ENCODE measurements at regions not wholly inside any gene's neighbourhood (a gene's known extent, or its start where the extent isn't known, plus 50 kb on each side); places are given as distances from the start of the nearest gene placed in this dataset.
"Not testable (repeated sequence)": the region's sequence is repeated elsewhere in the genome, so short reads cannot be mapped to it uniquely, and the experiment has no call there.

GRCh38 chr11:41519696-41520095 lies 60.2 kb upstream of the LRRC4C start:
- DNase-seq (ENCODE audit: low spot score): no peak

GRCh38 chr11:41522391-41522790 lies 62.9 kb upstream of the LRRC4C start:
- no peak for DNase-seq (ENCODE audit: low spot score)

- no peak for DNase-seq (ENCODE audit: low spot score)
Measured at GRCh38 chr11:41522899-41523672, 63.6 kb upstream of the LRRC4C start.

GRCh38 chr11:41527530-41527929 lies 68.1 kb upstream of the LRRC4C start:
- DNase-seq (ENCODE audit: low spot score): no peak

- DNase-seq (ENCODE audit: low spot score): no peak
Measured at GRCh38 chr11:41532413-41532812, 73.0 kb upstream of the LRRC4C start.

- DNase-seq (ENCODE audit: low spot score): no peak
Measured at GRCh38 chr11:41533761-41534160, 74.3 kb upstream of the LRRC4C start.

- DNase-seq (ENCODE audit: low spot score): no peak
Measured at GRCh38 chr11:41534391-41534790, 74.9 kb upstream of the LRRC4C start.

GRCh38 chr11:41534861-41535260 lies 75.4 kb upstream of the LRRC4C start:
- DNase-seq (ENCODE audit: low spot score): no peak

GRCh38 chr11:41536021-41536568 lies 76.6 kb upstream of the LRRC4C start:
- no peak for DNase-seq (ENCODE audit: low spot score)

GRCh38 chr11:41544902-41545301 lies 85.5 kb upstream of the LRRC4C start:
- DNase-seq (ENCODE audit: low spot score): not testable (repeated sequence)

GRCh38 chr11:41578421-41579051 lies 119.1 kb upstream of the LRRC4C start:
- no peak for DNase-seq (ENCODE audit: low spot score)

GRCh38 chr11:41579546-41579945 lies 120.1 kb upstream of the LRRC4C start:
- DNase-seq (ENCODE audit: low spot score): no peak

- DNase-seq (ENCODE audit: low spot score): peak; percentile 3
Measured at GRCh38 chr11:41609511-41609910, 150.1 kb upstream of the LRRC4C start.

- DNase-seq (ENCODE audit: low spot score): peak; percentile 27
Measured at GRCh38 chr11:41612415-41612814, 153.0 kb upstream of the LRRC4C start.

GRCh38 chr11:41613326-41613725 lies 153.9 kb upstream of the LRRC4C start:
- DNase-seq (ENCODE audit: low spot score): peak; percentile 48

- DNase-seq (ENCODE audit: low spot score): no peak
Measured at GRCh38 chr11:41622707-41623359, 163.4 kb upstream of the LRRC4C start.

- no peak for DNase-seq (ENCODE audit: low spot score)
Measured at GRCh38 chr11:41659985-41660384, 200.5 kb upstream of the LRRC4C start.

GRCh38 chr11:41660585-41660984 lies 201.1 kb upstream of the LRRC4C start:
- no peak for DNase-seq (ENCODE audit: low spot score)

- no peak for DNase-seq (ENCODE audit: low spot score)
Measured at GRCh38 chr11:41665441-41666360, 206.2 kb upstream of the LRRC4C start.

GRCh38 chr11:41666951-41667653 lies 207.7 kb upstream of the LRRC4C start:
- no peak for DNase-seq (ENCODE audit: low spot score)

- no peak for DNase-seq (ENCODE audit: low spot score)
Measured at GRCh38 chr11:41675205-41675604, 215.8 kb upstream of the LRRC4C start.
